AG04450 (cell line): ENCODE measurements at regions not wholly inside any gene's neighbourhood (a gene's known extent, or its start where the extent isn't known, plus 50 kb on each side); places are given as distances from the start of the nearest gene placed in this dataset.

Experiments
- CTCF ChIA-PET: fragments of 300-600, 350-600 bp; formaldehyde crosslinking; extraction: SDS; loops from one replicate; lab custom pipeline; 2022; ENCODE audit warnings: antibody characterized with exemption, inconsistent platforms; lab: Charles Lee
- POLR2A ChIA-PET: fragments of 350-600 bp; formaldehyde crosslinking; extraction: SDS; loops from one replicate; lab custom pipeline; 2021; ENCODE audit warnings: antibody characterized with exemption, inconsistent platforms; lab: Yijun Ruan, JAX
- DNase-seq: peaks from one replicate; pipeline ENCODE4 v3.0.0-alpha.2; 2011; ENCODE audit warnings: low read depth, low spot score
- H3K27ac ChIP-seq: one replicate; pipeline ENCODE4 v1.5.1; 2012; ENCODE audit warnings: low read depth, low read length, control low read depth
- H3K27me3 ChIP-seq: one replicate; pipeline ENCODE4 v1.6.0; 2012; ENCODE audit warnings: low read length; ENCODE audit not compliant: control insufficient read depth, insufficient read depth
- H3K4me3 ChIP-seq: 2 replicates; pipeline ENCODE4 v1.5.1; 2011; ENCODE audit warnings: mild to moderate bottlenecking, low read depth, low read length, control low read depth
- H3K9me3 ChIP-seq: 2 replicates; pipeline ENCODE4 v1.5.1; 2012; ENCODE audit warnings: low read length; ENCODE audit not compliant: control insufficient read depth, insufficient read depth
- CTCF ChIP-seq: IDR thresholded peaks from 2 replicates; pipeline ENCODE4 v1.5.1; 2011; ENCODE audit warnings: low read depth, low read length, control low read depth, inconsistent platforms

- POLR2A ChIA-PET, result no interaction called here
- CTCF ChIA-PET, result no interaction called here
- DNase-seq, result no peak
- Histone ChIP-seq H3K9me3 (no peaks in the 10 kb centered on the region), H3K27me3 (no peaks in the 10 kb centered on the region), H3K27ac (no peak overlapping the region), H3K4me3 (no peak overlapping the region)
- no peak for TF ChIP-seq CTCF
Measured at GRCh38 chr1:193634470-193634869, 448.1 kb upstream of the B3GALT2 start.

- DNase-seq, result no peak
- H3K4me3 ChIP-seq, result no peak overlapping the region
- no peaks in the 10 kb centered on the region for H3K9me3 ChIP-seq
- ChIA-PET POLR2A (no interaction called here), CTCF (no interaction called here)
- H3K27ac ChIP-seq, result no peak overlapping the region
- no peak for TF ChIP-seq CTCF
- no peaks in the 10 kb centered on the region for H3K27me3 ChIP-seq
Measured at GRCh38 chr1:193633991-193634390, 447.6 kb upstream of the B3GALT2 start.

- ChIA-PET CTCF (no interaction called here), POLR2A (no interaction called here)
- no peak for DNase-seq
- no peak overlapping the region for H3K4me3 ChIP-seq
- TF ChIP-seq CTCF, result no peak
- no peak overlapping the region for H3K27ac ChIP-seq
- H3K9me3 ChIP-seq, result no peaks in the 10 kb centered on the region
- H3K27me3 ChIP-seq, result no peaks in the 10 kb centered on the region
Measured at GRCh38 chr1:193633093-193633492, 446.7 kb upstream of the B3GALT2 start.

- POLR2A ChIA-PET, result no interaction called here
Measured at GRCh38 chr1:193631306-193631705, 444.9 kb upstream of the B3GALT2 start.

GRCh38 chr1:193629875-193630274, 443.5 kb upstream of the B3GALT2 start:
- no peak for DNase-seq
- H3K27ac ChIP-seq, result no peak overlapping the region
- ChIA-PET POLR2A (no interaction called here), CTCF (no interaction called here)
- no peak overlapping the region for H3K4me3 ChIP-seq
- H3K9me3 ChIP-seq, result no peaks in the 10 kb centered on the region
- no peaks in the 10 kb centered on the region for H3K27me3 ChIP-seq
- TF ChIP-seq CTCF, result no peak

More at GRCh38 chr1:193631306-193631705, 444.9 kb upstream of the B3GALT2 start:
- H3K4me3 ChIP-seq, result no peak overlapping the region
- no peak for DNase-seq
- CTCF ChIA-PET, result no interaction called here
- no peaks in the 10 kb centered on the region for H3K9me3 ChIP-seq
- TF ChIP-seq CTCF, result no peak
- H3K27ac ChIP-seq, result no peak overlapping the region
- no peaks in the 10 kb centered on the region for H3K27me3 ChIP-seq
